Mesenchymal stem cell (in vitro differentiated cells and primary cell): ENCODE measurements at regions not wholly inside any gene's neighbourhood (a gene's known extent, or its start where the extent isn't known, plus 50 kb on each side); places are given as distances from the start of the nearest gene placed in this dataset.

ENCODE experiments used
- DNase-seq: peaks from one replicate; pipeline ENCODE4 v3.0.0-alpha.2; 2013
- H2AFZ ChIP-seq: one replicate; pipeline ENCODE4 v1.6.1; 2013; ENCODE audit warnings: low read depth, mild to moderate bottlenecking, control low read depth, inconsistent platforms, low read length, moderate library complexity
- H2AK5ac ChIP-seq: 2 replicates; pipeline ENCODE4 v1.6.1; 2013; ENCODE audit warnings: low read length, moderate library complexity, mild to moderate bottlenecking, inconsistent platforms; ENCODE audit not compliant: severe bottlenecking
- H2BK120ac ChIP-seq: one replicate; pipeline ENCODE4 v1.6.1; 2013; ENCODE audit warnings: low read depth, mild to moderate bottlenecking, inconsistent platforms, low read length, moderate library complexity
- H2BK12ac ChIP-seq, 2 experiments: one replicate each; pipeline ENCODE4 v1.6.1; 2013; ENCODE audit warnings: inconsistent platforms in 2 of 2, low read length in 2 of 2, mild to moderate bottlenecking in 2 of 2, moderate library complexity in 2 of 2, control low read depth in 1 of 2
- H2BK15ac ChIP-seq: one replicate; pipeline ENCODE4 v1.6.1; 2013; ENCODE audit warnings: mild to moderate bottlenecking, low read depth, inconsistent platforms; ENCODE audit not compliant: poor library complexity, severe bottlenecking
- H2BK5ac ChIP-seq: 2 replicates; pipeline ENCODE4 v1.6.1; 2013; ENCODE audit warnings: low read depth, mild to moderate bottlenecking, low read length, control low read depth, inconsistent platforms; ENCODE audit not compliant: poor library complexity, severe bottlenecking
- H3K14ac ChIP-seq, 2 experiments: one replicate each; pipeline ENCODE4 v1.6.1; 2013; ENCODE audit warnings: inconsistent platforms in 2 of 2, low read length in 2 of 2, control low read depth in 1 of 2, mild to moderate bottlenecking in 1 of 2, moderate library complexity in 1 of 2
- H3K18ac ChIP-seq, 2 experiments: one replicate each; pipeline ENCODE4 v1.6.1; 2013; ENCODE audit warnings: inconsistent platforms in 2 of 2, low read length in 2 of 2, control low read depth in 1 of 2, low read depth in 1 of 2, mild to moderate bottlenecking in 1 of 2
- H3K23ac ChIP-seq, 2 experiments: one replicate each; pipeline ENCODE4 v1.6.1; 2013; ENCODE audit warnings: inconsistent platforms in 2 of 2, low read length in 2 of 2, mild to moderate bottlenecking in 2 of 2, moderate library complexity in 2 of 2, control low read depth in 1 of 2
- H3K27ac ChIP-seq: 2 replicates; pipeline ENCODE4 v1.5.1; 2013; ENCODE audit warnings: mild to moderate bottlenecking, moderate library complexity, low read length, control low read depth, inconsistent platforms; ENCODE audit not compliant: poor library complexity, severe bottlenecking
- H3K27me3 ChIP-seq, 2 experiments: 2 replicates each; pipeline versions ENCODE4 v1.6.1 to v1.7.0; 2013; ENCODE audit warnings: low read length in 2 of 2, mild to moderate bottlenecking in 2 of 2, moderate library complexity in 2 of 2, control low read depth in 1 of 2, inconsistent platforms in 1 of 2; ENCODE audit not compliant: control insufficient read depth in 1 of 2, insufficient read depth in 1 of 2
- H3K36me3 ChIP-seq, 2 experiments: 2 replicates each; pipeline versions ENCODE4 v1.6.1 to v1.7.0; 2013; ENCODE audit warnings: low read length in 2 of 2, control low read depth in 1 of 2, inconsistent platforms in 1 of 2, low read depth in 1 of 2, mild to moderate bottlenecking in 1 of 2; ENCODE audit not compliant: insufficient read depth in 2 of 2, control insufficient read depth in 1 of 2
- H3K4ac ChIP-seq, 2 experiments: one replicate each; pipeline ENCODE4 v1.6.1; 2013; ENCODE audit warnings: inconsistent platforms in 2 of 2, low read length in 2 of 2, mild to moderate bottlenecking in 2 of 2, moderate library complexity in 2 of 2, control low read depth in 1 of 2, low read depth in 1 of 2
- H3K4me1 ChIP-seq: 2 replicates; pipeline ENCODE4 v1.6.1; 2013; ENCODE audit warnings: low read depth, low read length, control low read depth; ENCODE audit not compliant: control insufficient read depth, insufficient read depth
- H3K4me2 ChIP-seq: 2 replicates; pipeline ENCODE4 v1.6.1; 2013; ENCODE audit warnings: low read length, mild to moderate bottlenecking, inconsistent platforms; ENCODE audit not compliant: poor library complexity, severe bottlenecking
- H3K4me3 ChIP-seq, 2 experiments: 2 replicates each; pipeline versions ENCODE4 v1.5.1 to v1.7.0; 2013; ENCODE audit warnings: low read length in 2 of 2, mild to moderate bottlenecking in 2 of 2, control low read depth in 1 of 2, low read depth in 1 of 2; ENCODE audit not compliant: insufficient read depth in 1 of 2
- H3K79me1 ChIP-seq: replicated peaks from 2 replicates; pipeline ENCODE4 v1.6.1; 2013; ENCODE audit warnings: mild to moderate bottlenecking, control low read depth, low read length, inconsistent platforms; ENCODE audit not compliant: poor library complexity, severe bottlenecking
- H3K9ac ChIP-seq: 2 replicates; pipeline ENCODE4 v1.7.0; 2013; ENCODE audit warnings: mild to moderate bottlenecking, low read length, moderate library complexity
- H3K9me3 ChIP-seq: 2 replicates; pipeline ENCODE4 v1.7.0; 2013; ENCODE audit warnings: mild to moderate bottlenecking, low read length; ENCODE audit not compliant: control insufficient read depth
- H4K8ac ChIP-seq: one replicate; pipeline ENCODE4 v1.6.1; 2013; ENCODE audit warnings: inconsistent platforms, mild to moderate bottlenecking, low read length, moderate library complexity
- H4K91ac ChIP-seq: one replicate; pipeline ENCODE4 v1.6.1; 2013; ENCODE audit warnings: mild to moderate bottlenecking, low read length, inconsistent platforms
- whole genome bisulfite sequencing: methylation state at CpG from one replicate; pipeline ENCODE4 v1.1.7; 2013; ENCODE audit warnings: mixed read lengths; 5-methylcytosine and 5-hydroxymethylcytosine counted together

GRCh38 chr1:238589843-238590435 lies 699.2 kb upstream of the ZP4 start:
- Histone ChIP-seq H2BK5ac (no peak overlapping the region), H3K27ac (no peak overlapping the region), H3K79me1 (no peaks in the 10 kb centered on the region), H3K14ac (no peak overlapping the region), H2AFZ (no peak overlapping the region), H3K4me3 (peak overlapping the region in 1 of 2 experiments; percentile 21), H3K36me3 (no peaks in the 10 kb centered on the region), H3K27me3 (no peaks in the 10 kb centered on the region), H3K23ac (no peak overlapping the region), H2AK5ac (no peak overlapping the region), H4K8ac (no peak overlapping the region), H3K4me1 (no peaks in the 10 kb centered on the region), H3K18ac (no peak overlapping the region), H3K4ac (no peak overlapping the region), H2BK12ac (no peak overlapping the region), H4K91ac (no peak overlapping the region), H3K9ac (peak overlapping the region; percentile 56), H2BK15ac (no peak overlapping the region), H3K4me2 (no peak overlapping the region), H2BK120ac (no peak overlapping the region), H3K9me3 (no peaks in the 10 kb centered on the region)
- no peak for DNase-seq
- 84% methylated on average over 8 of the region's 9 CpGs for WGBS

- no peak for DNase-seq
- Histone ChIP-seq H3K4me3 (no peak overlapping the region), H3K9me3 (peaks cover 5% of the 10 kb centered on the region), H3K4me2 (no peak overlapping the region), H3K4me1 (no peaks in the 10 kb centered on the region), H4K91ac (no peak overlapping the region), H2BK5ac (no peak overlapping the region), H3K23ac (no peak overlapping the region), H4K8ac (no peak overlapping the region), H3K36me3 (no peaks in the 10 kb centered on the region), H3K27me3 (no peaks in the 10 kb centered on the region), H3K14ac (no peak overlapping the region), H2AFZ (no peak overlapping the region), H3K18ac (no peak overlapping the region), H3K9ac (no peak overlapping the region), H3K79me1 (no peaks in the 10 kb centered on the region), H3K27ac (no peak overlapping the region), H2AK5ac (no peak overlapping the region), H3K4ac (no peak overlapping the region), H2BK120ac (no peak overlapping the region), H2BK15ac (no peak overlapping the region), H2BK12ac (no peak overlapping the region)
- WGBS = 91% methylated on average over 2 of the region's 3 CpGs
These were observed 692.1 kb upstream of the ZP4 start for GRCh38 chr1:238582816-238583215.

GRCh38 chr1:238581332-238581731 lies 690.6 kb upstream of the ZP4 start:
- Histone ChIP-seq H3K27ac (no peak overlapping the region), H2AFZ (no peak overlapping the region), H3K23ac (no peak overlapping the region), H3K14ac (no peak overlapping the region), H3K4me2 (no peak overlapping the region), H3K4ac (no peak overlapping the region), H3K36me3 (no peaks in the 10 kb centered on the region), H2BK12ac (no peak overlapping the region), H2AK5ac (no peak overlapping the region), H3K18ac (no peak overlapping the region), H3K4me1 (no peaks in the 10 kb centered on the region), H3K27me3 (no peaks in the 10 kb centered on the region), H4K91ac (no peak overlapping the region), H3K9ac (no peak overlapping the region), H2BK15ac (no peak overlapping the region), H2BK120ac (no peak overlapping the region), H3K4me3 (no peak overlapping the region), H4K8ac (no peak overlapping the region), H3K79me1 (no peaks in the 10 kb centered on the region), H2BK5ac (no peak overlapping the region), H3K9me3 (peaks cover 14% of the 10 kb centered on the region)
- WGBS = no CpG with 5 or more reads among the region's 2 CpGs
- no peak for DNase-seq

DNA sequence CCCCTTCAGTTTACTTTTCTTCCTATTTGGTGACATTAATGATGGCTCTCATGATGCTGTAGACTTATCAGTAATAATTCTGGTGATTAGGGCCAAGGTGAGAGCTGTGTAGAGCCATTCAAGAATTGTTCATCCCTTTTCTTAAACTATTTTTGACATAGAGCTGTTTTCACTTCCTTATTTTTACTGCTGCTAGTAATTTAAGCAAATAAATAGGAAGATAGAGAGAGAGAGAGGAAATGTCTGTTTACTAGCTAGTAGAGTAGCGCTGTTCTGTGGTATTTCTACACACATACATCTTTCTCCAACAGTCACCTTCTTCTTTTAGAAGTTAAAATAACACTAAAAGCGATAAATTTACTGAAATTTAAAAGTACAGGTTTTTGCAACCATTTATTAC lies 678.0 kb upstream of the ZP4 start:
- H3K9me3 ChIP-seq = peaks cover 6% of the 10 kb centered on the region
- H3K79me1 ChIP-seq = no peaks in the 10 kb centered on the region

More for the DNA sequence above, 678.0 kb upstream of the ZP4 start:
- no peak for DNase-seq
- Histone ChIP-seq H4K8ac (no peak overlapping the region), H2AK5ac (no peak overlapping the region), H3K4ac (no peak overlapping the region), H3K27me3 (no peaks in the 10 kb centered on the region), H2BK15ac (no peak overlapping the region), H3K36me3 (no peaks in the 10 kb centered on the region), H2BK120ac (no peak overlapping the region), H3K18ac (no peak overlapping the region), H2BK5ac (no peak overlapping the region), H3K27ac (no peak overlapping the region), H2AFZ (no peak overlapping the region), H3K23ac (no peak overlapping the region), H3K4me2 (no peak overlapping the region), H3K14ac (no peak overlapping the region), H2BK12ac (no peak overlapping the region), H4K91ac (no peak overlapping the region), H3K9ac (no peak overlapping the region), H3K4me3 (no peak overlapping the region), H3K4me1 (no peaks in the 10 kb centered on the region)
- WGBS = 67% methylated on average over 1 of the region's 2 CpGs
